HG03159 (cell line): ENCODE measurements at regions not wholly inside any gene's neighbourhood (a gene's known extent, or its start where the extent isn't known, plus 50 kb on each side); places are given as distances from the start of the nearest gene placed in this dataset.

Experiments
- ATAC-seq: cut with Tn5 transposase; IDR thresholded peaks from one replicate; pipeline ENCODE4 v1.9.1; 2021; ENCODE audit warnings: mild to moderate bottlenecking, moderate library complexity; ENCODE audit not compliant: unreplicated experiment

DNA sequence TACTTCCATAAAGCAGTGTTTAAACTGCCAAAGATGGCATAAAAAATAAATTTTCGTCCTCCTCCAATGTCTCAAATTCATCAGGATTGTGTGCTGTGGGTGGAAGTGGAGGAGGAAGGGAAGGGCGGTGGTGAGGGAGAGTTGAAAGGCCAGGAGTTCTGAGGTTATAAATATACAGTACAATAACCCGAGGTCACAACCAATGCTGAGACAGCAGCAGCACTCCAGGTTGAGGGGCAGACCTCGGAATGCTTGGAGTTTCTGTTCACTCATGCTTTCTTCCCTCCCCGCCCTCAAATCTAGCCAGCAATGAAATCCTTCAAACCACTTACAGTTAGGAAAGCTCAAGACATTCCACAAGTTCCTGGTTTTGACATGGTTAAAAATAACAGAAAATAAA is 134.0 kb upstream of the SMAD1 start:
- ATAC-seq, result no peak

- ATAC-seq, result no peak
Measured at GRCh38 chr4:145346081-145346480, 135.6 kb upstream of the SMAD1 start.

DNA sequence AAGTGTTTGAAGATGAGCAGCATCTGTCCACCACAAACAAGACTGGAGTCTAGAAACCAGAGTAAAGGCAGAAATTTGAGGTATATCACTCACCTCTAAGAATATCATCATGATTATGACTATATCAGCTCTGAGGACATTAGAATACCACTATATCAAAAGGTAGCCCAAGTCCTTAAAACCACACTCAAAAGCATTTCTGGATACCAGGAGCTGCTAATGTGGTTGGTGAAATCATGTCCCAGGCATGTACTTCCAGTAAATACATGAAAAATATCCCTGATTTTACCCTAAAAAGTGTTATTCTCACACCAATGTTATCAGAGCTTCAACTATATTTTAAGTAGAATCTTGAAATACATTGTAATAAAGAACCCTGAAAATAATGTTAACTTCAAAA is 136.3 kb upstream of the SMAD1 start:
- ATAC-seq, result no peak

DNA sequence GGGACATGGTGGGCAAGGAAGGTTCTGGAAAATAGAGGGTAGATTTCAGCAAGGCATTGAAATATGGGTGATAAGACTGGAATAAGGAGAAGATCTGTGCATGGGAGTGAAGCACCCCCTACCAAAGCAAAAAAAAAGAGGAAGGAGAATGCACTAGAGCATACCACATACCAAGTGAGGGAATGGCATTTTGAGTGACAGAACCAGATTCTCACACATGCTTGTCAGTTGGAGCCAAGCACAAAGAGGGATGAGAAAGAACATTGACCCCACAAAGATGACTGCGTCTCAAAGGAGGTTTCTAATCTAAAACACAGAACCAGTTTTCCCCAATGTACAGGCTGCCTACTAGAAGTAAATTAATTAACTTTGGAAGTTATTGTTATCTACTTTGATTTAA is 140.3 kb upstream of the SMAD1 start:
- no peak for ATAC-seq

DNA sequence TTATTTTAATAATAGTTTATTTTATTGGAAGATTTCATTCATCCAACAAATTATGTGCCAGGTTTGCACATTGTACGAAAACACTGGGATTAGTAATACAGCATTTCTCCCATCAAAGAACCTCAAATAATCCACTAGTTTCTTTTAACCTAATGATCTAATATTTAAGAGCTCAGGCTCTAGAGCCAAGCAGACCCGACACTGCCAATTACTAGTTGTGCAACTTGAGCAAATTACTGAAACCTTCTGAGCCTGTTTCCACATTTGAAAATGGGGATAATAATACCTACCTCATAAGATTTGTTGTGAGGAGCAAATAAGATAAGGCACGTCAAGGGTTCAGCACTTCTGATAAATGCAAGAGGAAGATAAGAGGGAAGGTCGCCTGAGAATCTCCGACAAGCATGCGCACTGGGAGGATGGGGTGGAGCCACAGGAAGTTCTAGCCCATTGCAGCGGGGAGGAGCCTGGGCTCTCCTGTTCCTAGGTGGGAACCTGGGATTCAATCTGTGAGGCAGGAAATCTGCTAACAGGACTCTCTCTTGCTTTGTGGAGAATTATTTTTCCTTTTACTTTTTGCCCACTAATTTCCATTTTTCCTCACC is 141.5 kb upstream of the SMAD1 start:
- ATAC-seq, result no peak

- ATAC-seq, result no peak
Measured at GRCh38 chr4:145339075-145339725, 142.5 kb upstream of the SMAD1 start.

GRCh38 chr4:145338568-145338967 is 143.1 kb upstream of the SMAD1 start:
- ATAC-seq, result no peak

- ATAC-seq, result no peak
Measured at GRCh38 chr4:145337391-145337790, 144.3 kb upstream of the SMAD1 start.

- ATAC-seq, result no peak
Measured at GRCh38 chr4:145333786-145334185, 147.9 kb upstream of the SMAD1 start.

- ATAC-seq, result no peak
Measured at GRCh38 chr4:145326491-145326890, 146.1 kb upstream of the OTUD4 start.

DNA sequence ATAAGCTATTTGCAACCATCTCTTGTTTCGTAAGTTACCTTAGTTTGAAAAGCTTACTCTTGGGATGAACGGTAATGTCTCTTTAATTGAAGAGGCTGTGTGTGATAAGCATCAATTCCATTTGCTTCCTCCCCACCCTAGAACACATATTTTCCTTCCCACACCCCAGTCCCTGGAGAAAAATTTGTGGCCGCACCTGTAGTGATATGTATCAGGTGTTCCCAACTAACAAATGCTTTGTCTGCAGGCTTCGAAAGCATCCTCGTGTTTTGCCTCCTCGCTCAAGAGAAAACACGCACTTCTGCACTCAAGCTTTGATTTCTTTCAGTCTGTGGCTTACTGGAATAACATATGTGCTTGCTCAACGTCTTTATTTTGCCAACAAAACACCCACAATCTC is 143.8 kb upstream of the OTUD4 start:
- ATAC-seq, result no peak

GRCh38 chr4:145320294-145320693 is 139.9 kb upstream of the OTUD4 start:
- no peak for ATAC-seq

DNA sequence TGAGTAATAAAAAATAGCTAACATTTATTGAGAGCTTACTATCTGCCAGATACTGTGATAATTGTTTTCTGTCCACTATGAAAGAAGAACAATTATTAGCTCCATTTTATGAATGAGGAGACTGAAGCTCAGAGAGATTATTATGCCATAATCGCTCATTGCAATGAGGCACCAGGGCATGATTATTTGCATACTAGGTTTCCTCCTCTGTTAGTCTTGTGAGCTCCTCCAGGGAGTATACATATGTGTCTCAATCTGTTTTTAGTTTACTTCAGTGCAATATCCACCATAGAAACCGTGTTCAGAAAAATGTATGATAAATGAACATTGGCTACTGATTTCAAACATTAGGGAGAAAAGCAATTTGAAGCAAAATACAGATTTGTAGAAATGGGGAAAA is 139.4 kb upstream of the OTUD4 start:
- ATAC-seq, result no peak

GRCh38 chr4:145316897-145317574 is 136.6 kb upstream of the OTUD4 start:
- ATAC-seq, result no peak

GRCh38 chr4:145315811-145316225 is 135.4 kb upstream of the OTUD4 start:
- ATAC-seq, result no peak

GRCh38 chr4:145308598-145308997 is 128.2 kb upstream of the OTUD4 start:
- no peak for ATAC-seq

GRCh38 chr4:145307763-145308430 is 127.5 kb upstream of the OTUD4 start:
- ATAC-seq, result no peak

- no peak for ATAC-seq
Measured at GRCh38 chr4:145307120-145307519, 126.7 kb upstream of the OTUD4 start.

DNA sequence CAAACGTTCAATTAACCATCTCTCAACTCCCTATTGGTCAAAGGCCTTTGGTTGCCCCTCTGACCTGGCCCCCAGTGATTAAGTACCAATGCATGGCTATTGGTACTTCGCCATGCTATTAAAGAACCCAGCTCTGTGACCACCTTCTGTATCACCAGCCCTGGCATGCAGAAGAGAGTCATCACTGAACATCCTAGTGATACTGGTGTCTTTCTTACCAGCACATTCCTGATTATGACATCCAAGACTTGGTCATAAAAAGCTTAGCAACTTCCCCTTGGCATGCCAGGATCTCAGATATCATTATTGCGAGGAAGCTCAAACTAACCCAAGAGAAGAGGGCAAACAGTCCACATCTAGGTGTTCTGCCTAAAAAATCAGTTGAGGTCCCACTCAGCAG is 122.3 kb upstream of the OTUD4 start:
- ATAC-seq, result no peak

GRCh38 chr4:145301386-145302080 is 121.1 kb upstream of the OTUD4 start:
- no peak for ATAC-seq

GRCh38 chr4:145299380-145300076 is 119.1 kb upstream of the OTUD4 start:
- peak; percentile 93 for ATAC-seq
